Sigmoid colon (tissue), 4 donors: ENCODE measurements at regions not wholly inside any gene's neighbourhood (a gene's known extent, or its start where the extent isn't known, plus 50 kb on each side); places are given as distances from the start of the nearest gene placed in this dataset.

Source experiments
- CTCF ChIP-seq, 4 experiments: fragments of 450-650 bp in 3 of 4; fragments of 200-600 bp in 1 of 4; IDR thresholded peaks; one replicate each; pipeline ENCODE4 v1.5.1; 2016 to 2019; ENCODE audit warnings: antibody characterized with exemption in 4 of 4, mild to moderate bottlenecking in 3 of 4, moderate library complexity in 2 of 4
- EP300 ChIP-seq, 4 donors: sonication (generic); formaldehyde crosslinking; IDR thresholded peaks; one replicate each; pipeline ENCODE4 v1.6.1; 2017; ENCODE audit warnings: antibody characterized with exemption in 4 of 4

GRCh38 chr15:70566047-70566835 lies 197.1 kb downstream of the UACA start:
- no peak for TF ChIP-seq CTCF (IDR thresholded peaks at IDR 0.05)
- TF ChIP-seq EP300 (IDR thresholded peaks at IDR 0.05), result no peak
